Progenitor cell of endocrine pancreas (in vitro differentiated cells): ENCODE measurements at regions not wholly inside any gene's neighbourhood (a gene's known extent, or its start where the extent isn't known, plus 50 kb on each side); places are given as distances from the start of the nearest gene placed in this dataset.

Experiments
- DNase-seq: peaks from one replicate; pipeline ENCODE4 v3.0.0; 2021; ENCODE audit warnings: low spot score; ENCODE audit not compliant: unreplicated experiment
- H3K27ac Mint-ChIP-seq: 2 replicates; pipeline ENCODE4 v1.8.0; 2021; ENCODE audit warnings: mild to moderate bottlenecking, moderate library complexity, mixed read lengths
- H3K27me3 Mint-ChIP-seq: 2 replicates; pipeline ENCODE4 v1.8.0; 2021; ENCODE audit warnings: mixed read lengths
- H3K36me3 Mint-ChIP-seq: 2 replicates; pipeline ENCODE4 v1.8.0; 2022; ENCODE audit warnings: mixed read lengths; ENCODE audit not compliant: insufficient read depth
- H3K4me1 Mint-ChIP-seq: 2 replicates; pipeline ENCODE4 v1.8.0; 2021; ENCODE audit warnings: low read depth, mixed read lengths
- H3K4me3 Mint-ChIP-seq: 2 replicates; pipeline ENCODE4 v1.8.0; 2021; ENCODE audit warnings: low read depth, mild to moderate bottlenecking, moderate library complexity, mixed read lengths
- H3K9me3 Mint-ChIP-seq: 2 replicates; pipeline ENCODE4 v1.8.0; 2021; ENCODE audit warnings: low read depth, mixed read lengths
- CTCF ChIP-seq: fragments of 200-600 bp; sonication (generic); IDR thresholded peaks from one replicate; pipeline ENCODE4 v1.5.0; 2021; ENCODE audit warnings: antibody characterized with exemption, mild to moderate bottlenecking; ENCODE audit not compliant: unreplicated experiment

- Mint-ChIP-seq H3K4me1 (no peaks in the 10 kb centered on the region), H3K27ac (no peak overlapping the region), H3K27me3 (peaks cover 9% of the 10 kb centered on the region), H3K9me3 (no peaks in the 10 kb centered on the region), H3K36me3 (no peaks in the 10 kb centered on the region), H3K4me3 (no peak overlapping the region)
- TF ChIP-seq CTCF = no peak
- DNase-seq = no peak
Observed at GRCh38 chr9:75451505-75451904, 363.2 kb downstream of the OSTF1 start.

GRCh38 chr9:75452512-75452911 lies 364.2 kb downstream of the OSTF1 start:
- peaks cover 9% of the 10 kb centered on the region for H3K27me3 Mint-ChIP-seq
- DNase-seq = no peak
- no peak for TF ChIP-seq CTCF
- no peak overlapping the region for H3K4me3 Mint-ChIP-seq
- H3K4me1 Mint-ChIP-seq = no peaks in the 10 kb centered on the region
- H3K9me3 Mint-ChIP-seq = no peaks in the 10 kb centered on the region
- no peaks in the 10 kb centered on the region for H3K36me3 Mint-ChIP-seq
- H3K27ac Mint-ChIP-seq = no peak overlapping the region

GRCh38 chr9:75454043-75454442 lies 365.7 kb downstream of the OSTF1 start:
- TF ChIP-seq CTCF = no peak
- DNase-seq = no peak
- H3K27me3 Mint-ChIP-seq = peaks cover 9% of the 10 kb centered on the region
- H3K36me3 Mint-ChIP-seq = no peaks in the 10 kb centered on the region
- no peak overlapping the region for H3K27ac Mint-ChIP-seq
- H3K4me1 Mint-ChIP-seq = no peaks in the 10 kb centered on the region
- no peaks in the 10 kb centered on the region for H3K9me3 Mint-ChIP-seq
- H3K4me3 Mint-ChIP-seq = no peak overlapping the region

GRCh38 chr9:75454891-75455290 lies 366.6 kb downstream of the OSTF1 start:
- H3K36me3 Mint-ChIP-seq = no peaks in the 10 kb centered on the region
- no peak for DNase-seq
- H3K4me3 Mint-ChIP-seq = no peak overlapping the region
- TF ChIP-seq CTCF = no peak
- H3K9me3 Mint-ChIP-seq = no peaks in the 10 kb centered on the region
- no peaks in the 10 kb centered on the region for H3K4me1 Mint-ChIP-seq
- no peak overlapping the region for H3K27ac Mint-ChIP-seq
- peaks cover 9% of the 10 kb centered on the region for H3K27me3 Mint-ChIP-seq

GRCh38 chr9:75455444-75455921 lies 367.2 kb downstream of the OSTF1 start:
- Mint-ChIP-seq H3K4me1 (no peaks in the 10 kb centered on the region), H3K36me3 (no peaks in the 10 kb centered on the region)

More at GRCh38 chr9:75455444-75455921, 367.2 kb downstream of the OSTF1 start:
- no peak for DNase-seq
- Mint-ChIP-seq H3K9me3 (no peaks in the 10 kb centered on the region), H3K27me3 (peaks cover 5% of the 10 kb centered on the region), H3K4me3 (no peak overlapping the region), H3K27ac (no peak overlapping the region)
- no peak for TF ChIP-seq CTCF
